ENCODE measurements at regions not wholly inside any gene's neighbourhood (a gene's known extent, or its start where the extent isn't known, plus 50 kb on each side); places are given as distances from the start of the nearest gene placed in this dataset.

DNA sequence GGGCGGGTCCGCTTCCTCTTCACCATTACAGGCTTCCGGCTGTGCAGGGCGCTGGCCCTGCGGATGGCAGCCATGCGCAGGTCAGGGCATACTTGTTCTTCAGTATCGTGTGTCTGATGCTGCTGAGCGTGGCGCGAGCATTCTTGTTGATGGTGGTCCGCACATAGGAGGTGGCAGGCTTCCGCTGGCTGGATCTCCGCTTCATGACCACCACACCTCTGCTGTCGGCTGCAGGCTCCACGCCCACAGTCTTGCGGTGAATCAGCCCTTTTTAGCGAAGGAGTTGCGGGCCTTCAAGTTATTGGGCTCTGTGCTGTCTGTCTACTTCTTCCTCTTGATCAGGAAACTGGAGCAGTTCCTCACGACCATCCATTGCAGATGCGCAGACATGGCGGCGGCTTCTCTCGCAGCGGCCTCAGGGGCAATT, 62.4 kb upstream of the ZNF608 start:
- TF ChIP-seq, protein P1, sequence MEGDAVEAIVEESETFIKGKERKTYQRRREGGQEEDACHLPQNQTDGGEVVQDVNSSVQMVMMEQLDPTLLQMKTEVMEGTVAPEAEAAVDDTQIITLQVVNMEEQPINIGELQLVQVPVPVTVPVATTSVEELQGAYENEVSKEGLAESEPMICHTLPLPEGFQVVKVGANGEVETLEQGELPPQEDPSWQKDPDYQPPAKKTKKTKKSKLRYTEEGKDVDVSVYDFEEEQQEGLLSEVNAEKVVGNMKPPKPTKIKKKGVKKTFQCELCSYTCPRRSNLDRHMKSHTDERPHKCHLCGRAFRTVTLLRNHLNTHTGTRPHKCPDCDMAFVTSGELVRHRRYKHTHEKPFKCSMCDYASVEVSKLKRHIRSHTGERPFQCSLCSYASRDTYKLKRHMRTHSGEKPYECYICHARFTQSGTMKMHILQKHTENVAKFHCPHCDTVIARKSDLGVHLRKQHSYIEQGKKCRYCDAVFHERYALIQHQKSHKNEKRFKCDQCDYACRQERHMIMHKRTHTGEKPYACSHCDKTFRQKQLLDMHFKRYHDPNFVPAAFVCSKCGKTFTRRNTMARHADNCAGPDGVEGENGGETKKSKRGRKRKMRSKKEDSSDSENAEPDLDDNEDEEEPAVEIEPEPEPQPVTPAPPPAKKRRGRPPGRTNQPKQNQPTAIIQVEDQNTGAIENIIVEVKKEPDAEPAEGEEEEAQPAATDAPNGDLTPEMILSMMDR (IDR thresholded peaks at IDR 0.05 in 4 of 5, conservative IDR thresholded peaks at IDR 0.05 in 1 of 5), result no peak
- no peak for TF ChIP-seq POLR2A (IDR thresholded peaks at IDR 0.05)

Measured in gastrocnemius medialis (tissue), 4 donors.